IMR-90 (cell line): ENCODE measurements at regions not wholly inside any gene's neighbourhood (a gene's known extent, or its start where the extent isn't known, plus 50 kb on each side); places are given as distances from the start of the nearest gene placed in this dataset.

ENCODE experiments used
- ATAC-seq: fragments of 200-7000 bp; cut with Tn5 transposase; 2 replicates; pipeline ENCODE4 v1.9.1; 2020; ENCODE audit warnings: low read depth, mild to moderate bottlenecking, moderate library complexity
- BruUV-seq: library from RNA; stranded (reverse); fragments of 400-500 nt; replicated peaks from 2 replicates; lab custom pipeline; 2021; lab: Mats Ljungman, UMichigan
- CTCF ChIA-PET: fragments of 300-600 bp; formaldehyde crosslinking; extraction: SDS; loops from one replicate; lab custom pipeline; 2021; ENCODE audit warnings: antibody characterized with exemption; lab: Yijun Ruan, JAX
- POLR2A ChIA-PET: fragments of 300-600 bp; sonication (Branson Sonifier 250); formaldehyde crosslinking; loops from one replicate; lab custom pipeline; 2022; ENCODE audit warnings: antibody characterized with exemption; ENCODE audit not compliant: unreplicated experiment; lab: Charles Lee
- DNase-seq: peaks from one replicate; pipeline ENCODE4 v3.0.0; 2013
- H2AFZ ChIP-seq: replicated peaks from 2 replicates; pipeline ENCODE3; 2013; ENCODE audit warnings: low read length, mild to moderate bottlenecking; ENCODE audit not compliant: poor library complexity
- H2AK5ac ChIP-seq: 2 replicates; pipeline ENCODE4 v1.6.1; 2013; ENCODE audit warnings: low read depth, low read length, inconsistent platforms
- H2AK9ac ChIP-seq: replicated peaks from 2 replicates; pipeline ENCODE3; 2013; ENCODE audit warnings: mild to moderate bottlenecking, low read depth, low read length, moderate library complexity; ENCODE audit not compliant: poor library complexity
- H2BK120ac ChIP-seq: 2 replicates; pipeline ENCODE4 v1.6.1; 2013; ENCODE audit warnings: low read depth, low read length, inconsistent platforms
- H2BK15ac ChIP-seq: 3 replicates; pipeline ENCODE4 v1.6.1; 2013; ENCODE audit warnings: low read depth, low read length, inconsistent platforms
- H2BK20ac ChIP-seq: 2 replicates; pipeline ENCODE4 v1.6.1; 2013; ENCODE audit warnings: low read depth, mild to moderate bottlenecking, inconsistent platforms, low read length, moderate library complexity
- H2BK5ac ChIP-seq: 2 replicates; pipeline ENCODE4 v1.6.1; 2013; ENCODE audit warnings: mild to moderate bottlenecking, low read depth, low read length, inconsistent platforms; ENCODE audit not compliant: poor library complexity, severe bottlenecking
- H3K14ac ChIP-seq: replicated peaks from 2 replicates; pipeline ENCODE4 v1.6.1; 2013; ENCODE audit warnings: low read depth, low read length, inconsistent platforms
- H3K18ac ChIP-seq: 2 replicates; pipeline ENCODE4 v1.6.1; 2013; ENCODE audit warnings: low read depth, low read length, control low read depth
- H3K23ac ChIP-seq: 2 replicates; pipeline ENCODE4 v1.6.1; 2013; ENCODE audit warnings: low read depth, low read length, inconsistent platforms
- H3K27ac ChIP-seq: 2 replicates; pipeline ENCODE4 v1.5.1; 2013; ENCODE audit warnings: mild to moderate bottlenecking, control low read depth, low read length; ENCODE audit not compliant: insufficient read depth
- H3K27me3 ChIP-seq: 2 replicates; pipeline ENCODE4 v1.6.1; 2013; ENCODE audit warnings: low read length; ENCODE audit not compliant: control insufficient read depth, insufficient read depth
- H3K36me3 ChIP-seq: 2 replicates; pipeline ENCODE4 v1.6.1; 2013; ENCODE audit warnings: low read length, mixed read lengths; ENCODE audit not compliant: control insufficient read depth, insufficient read depth
- H3K4ac ChIP-seq: 2 replicates; pipeline ENCODE4 v1.6.1; 2013; ENCODE audit warnings: low read depth, low read length, inconsistent platforms
- H3K4me1 ChIP-seq: 2 replicates; pipeline ENCODE4 v1.6.1; 2013; ENCODE audit warnings: low read length, mixed read lengths; ENCODE audit not compliant: control insufficient read depth, insufficient read depth
- H3K4me2 ChIP-seq: 2 replicates; pipeline ENCODE4 v1.6.1; 2013; ENCODE audit warnings: low read depth, mild to moderate bottlenecking, control low read depth, low read length, moderate library complexity
- H3K4me3 ChIP-seq: 2 replicates; pipeline ENCODE4 v1.5.1; 2013; ENCODE audit warnings: low read depth, mild to moderate bottlenecking, control low read depth, low read length, moderate library complexity; ENCODE audit not compliant: insufficient read depth
- H3K56ac ChIP-seq: 2 replicates; pipeline ENCODE4 v1.6.1; 2013; ENCODE audit warnings: low read length, inconsistent platforms; ENCODE audit not compliant: insufficient read depth; ENCODE audit errors: extremely low read depth
- H3K79me1 ChIP-seq, 2 experiments: 2 replicates each; pipeline ENCODE4 v1.6.1; 2013; ENCODE audit warnings: low read length in 2 of 2, inconsistent platforms in 1 of 2, low read depth in 1 of 2
- H3K9ac ChIP-seq: 2 replicates; pipeline ENCODE4 v1.6.1; 2013; ENCODE audit warnings: low read depth, low read length, control low read depth
- H3K9me1 ChIP-seq: 2 replicates; pipeline ENCODE4 v1.6.1; 2013; ENCODE audit warnings: low read length, inconsistent platforms; ENCODE audit not compliant: insufficient read depth
- H3K9me3 ChIP-seq: 2 replicates; pipeline ENCODE4 v1.6.1; 2013; ENCODE audit warnings: low read length; ENCODE audit not compliant: control insufficient read depth, insufficient read depth
- H4K20me1 ChIP-seq: 2 replicates; pipeline ENCODE4 v1.6.1; 2013; ENCODE audit warnings: low read length, inconsistent platforms; ENCODE audit not compliant: insufficient read depth
- H4K5ac ChIP-seq: 2 replicates; pipeline ENCODE4 v1.6.1; 2013; ENCODE audit warnings: mild to moderate bottlenecking, low read depth, low read length, control low read depth
- H4K8ac ChIP-seq, 2 experiments: 2 replicates each; pipeline ENCODE4 v1.6.1; 2013; ENCODE audit warnings: low read depth in 2 of 2, low read length in 2 of 2, control low read depth in 1 of 2, inconsistent platforms in 1 of 2
- H4K91ac ChIP-seq: 2 replicates; pipeline ENCODE4 v1.6.1; 2013; ENCODE audit warnings: low read depth, low read length, inconsistent platforms; ENCODE audit not compliant: insufficient read depth
- FOS ChIP-seq: fragments of 150-350 bp; IDR thresholded peaks from 2 replicates; pipeline ENCODE4 v1.6.1; 2016; ENCODE audit warnings: low read depth, low read length
- WGBS, 2 experiments: methylation state at CpG; one replicate each; pipeline versions ENCODE4 v1.1.5 to v1.1.7; 2013; ENCODE audit warnings: missing lambda C conversion rate in 2 of 2; ENCODE audit not compliant: insufficient read length in 1 of 2; ENCODE audit errors: extremely low coverage in 2 of 2; 5-methylcytosine and 5-hydroxymethylcytosine counted together
- dilution Hi-C: fragments of 300-500 bp; cut with HindIII; formaldehyde crosslinking; loops from one replicate; pipeline ENCODE4 v1.14.3; 2018; ENCODE audit warnings: low sequenced_read_pairs; ENCODE audit not compliant: unreplicated experiment
- in situ Hi-C: fragments of 300-500 bp; cut with MboI; formaldehyde crosslinking; loops from 3 replicates; pipeline ENCODE4 v1.14.3; 2019; ENCODE audit warnings: low sequenced_read_pairs, inconsistent platforms, mixed read lengths
- intact Hi-C: fragments of 100-400 bp; cut with micrococcal nuclease; formaldehyde crosslinking; loops from 2 replicates; pipeline ENCODE4 v1.10.0; 2022

DNA sequence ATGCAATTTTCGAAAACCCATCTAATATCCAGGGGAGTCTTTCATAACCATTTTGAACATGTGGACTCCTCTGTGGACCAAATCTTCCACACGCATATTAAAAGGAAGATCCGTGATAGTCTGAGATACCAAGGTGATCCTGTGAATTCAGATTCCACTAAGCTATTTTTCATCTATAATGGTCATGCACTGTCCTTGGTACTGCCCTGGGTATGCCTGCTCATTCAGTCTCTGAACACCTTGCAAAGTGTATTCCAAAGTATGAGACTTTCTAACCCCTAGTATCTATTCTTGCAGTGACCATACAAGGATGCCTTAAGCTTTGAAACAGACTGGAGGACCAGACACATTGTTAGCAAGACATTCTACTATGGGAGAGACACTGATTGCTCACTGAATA lies 217.6 kb upstream of the CCDC150 start:
- Histone ChIP-seq H3K4me3 (no peak overlapping the region), H2AK5ac (no peak overlapping the region), H2BK20ac (no peak overlapping the region), H3K14ac (no peak overlapping the region), H3K18ac (no peak overlapping the region), H3K4me2 (no peak overlapping the region), H4K5ac (no peak overlapping the region), H3K36me3 (no peaks in the 10 kb centered on the region), H3K56ac (no peak overlapping the region), H4K91ac (no peak overlapping the region), H3K79me1 (no peaks in the 10 kb centered on the region), H3K9ac (no peak overlapping the region), H2AK9ac (no peak overlapping the region), H2BK15ac (no peak overlapping the region), H3K9me3 (no peaks in the 10 kb centered on the region), H3K23ac (no peak overlapping the region), H2BK120ac (no peak overlapping the region), H3K27me3 (no peaks in the 10 kb centered on the region), H4K20me1 (no peaks in the 10 kb centered on the region), H2AFZ (no peak overlapping the region), H3K4me1 (no peaks in the 10 kb centered on the region), H4K8ac (no peak overlapping the region), H3K9me1 (no peaks in the 10 kb centered on the region), H3K4ac (no peak overlapping the region), H2BK5ac (no peak overlapping the region), H3K27ac (no peak overlapping the region)
- no peak for TF ChIP-seq FOS
- BruUV-seq, result no TSS peak
- intact Hi-C loops, result no loop called here
- ChIA-PET CTCF (interaction anchor here (1.1 kb wide), 1 partner anchor 9 kb away, joined by 4 read pairs; no protein-coding TSS in a partner anchor), POLR2A (no interaction called here)
- dilution Hi-C loops, result no loop called here
- ATAC-seq (no peak), DNase-seq (no peak)
- in situ Hi-C loops, result no loop called here
- 100% methylated on average over 1 of the region's 3 CpGs; no CpG with 5 or more reads in 1 of the 2 experiments for WGBS, 2 experiments
